Peyer's patch (tissue), 4 donors: ENCODE measurements at regions not wholly inside any gene's neighbourhood (a gene's known extent, or its start where the extent isn't known, plus 50 kb on each side); places are given as distances from the start of the nearest gene placed in this dataset.

ENCODE experiments used
- DNase-seq, 3 donors: peaks; one replicate each; pipeline ENCODE4 v3.0.0-alpha.2; 2017 to 2019
- H3K27ac ChIP-seq, 4 donors: fragments of 200-600 bp; sonication (generic); one replicate each; pipeline ENCODE4 v1.5.1; 2016 to 2019
- H3K27me3 ChIP-seq, 2 donors: fragments of 200-600 bp; sonication (generic); one replicate each; pipeline ENCODE4 v1.5.1; 2019
- H3K36me3 ChIP-seq, 3 donors: fragments of 200-600 bp; sonication (generic); one replicate each; pipeline ENCODE4 v1.5.1; 2016 to 2019
- H3K4me1 ChIP-seq, 4 donors: fragments of 200-600 bp; sonication (generic); one replicate each; pipeline ENCODE4 v1.5.1; 2016 to 2019
- H3K4me3 ChIP-seq, 4 donors: fragments of 200-600 bp; sonication (generic); 1 replicate in 3 of 4; 2 replicates in 1 of 4; pipeline ENCODE4 v1.5.1; 2016 to 2019; ENCODE audit warnings: mild to moderate bottlenecking in 1 of 4
- H3K9me3 ChIP-seq, 4 donors: fragments of 200-600 bp; sonication (generic); one replicate each; pipeline ENCODE4 v1.5.1; 2016 to 2019; ENCODE audit warnings: mild to moderate bottlenecking in 1 of 4
- CTCF ChIP-seq, 6 experiments: fragments of 450-650 bp in 4 of 6; fragments of 200-600 bp in 2 of 6; sonication (generic) in 1 of 6; IDR thresholded peaks; one replicate each; pipeline ENCODE4 v1.5.1; 2017 to 2019; ENCODE audit warnings: antibody characterized with exemption in 6 of 6, mild to moderate bottlenecking in 3 of 6, moderate library complexity in 1 of 6
- POLR2A ChIP-seq, 2 donors: fragments of 450-650 bp; IDR thresholded peaks; one replicate each; pipeline ENCODE4 v1.5.1; 2017; ENCODE audit warnings: antibody characterized with exemption in 2 of 2, mild to moderate bottlenecking in 2 of 2, moderate library complexity in 2 of 2

GRCh38 chr5:156164306-156164705 is 162.7 kb upstream of the SGCD start:
- H3K4me3 ChIP-seq = no peak overlapping the region
- TF ChIP-seq POLR2A (IDR thresholded peaks at IDR 0.05) (no peak), CTCF (IDR thresholded peaks at IDR 0.05) (no peak)
- no peaks in the 10 kb centered on the region for H3K4me1 ChIP-seq
- no peaks in the 10 kb centered on the region for H3K27me3 ChIP-seq
- H3K27ac ChIP-seq = no peak overlapping the region
- no peaks in the 10 kb centered on the region for H3K36me3 ChIP-seq
- H3K9me3 ChIP-seq = no peaks in the 10 kb centered on the region
- no peak for DNase-seq

GRCh38 chr5:156169495-156169894 is 157.5 kb upstream of the SGCD start:
- Histone ChIP-seq H3K27ac (no peak overlapping the region), H3K9me3 (no peaks in the 10 kb centered on the region), H3K4me3 (no peak overlapping the region), H3K27me3 (no peaks in the 10 kb centered on the region), H3K36me3 (no peaks in the 10 kb centered on the region), H3K4me1 (no peaks in the 10 kb centered on the region)
- TF ChIP-seq CTCF (IDR thresholded peaks at IDR 0.05) (no peak), POLR2A (IDR thresholded peaks at IDR 0.05) (no peak)
- DNase-seq = no peak

GRCh38 chr5:156170351-156170961 is 156.5 kb upstream of the SGCD start:
- DNase-seq = no peak
- no peak for TF ChIP-seq POLR2A (IDR thresholded peaks at IDR 0.05)
- no peak for TF ChIP-seq CTCF (IDR thresholded peaks at IDR 0.05)
- Histone ChIP-seq H3K27ac (no peak overlapping the region), H3K36me3 (no peaks in the 10 kb centered on the region), H3K4me3 (no peak overlapping the region), H3K27me3 (no peaks in the 10 kb centered on the region), H3K9me3 (no peaks in the 10 kb centered on the region), H3K4me1 (no peaks in the 10 kb centered on the region)

GRCh38 chr5:156174225-156174624 is 152.7 kb upstream of the SGCD start:
- no peak for DNase-seq
- no peak overlapping the region for H3K4me3 ChIP-seq
- H3K36me3 ChIP-seq = no peaks in the 10 kb centered on the region
- no peak overlapping the region for H3K27ac ChIP-seq
- no peaks in the 10 kb centered on the region for H3K9me3 ChIP-seq
- H3K27me3 ChIP-seq = no peaks in the 10 kb centered on the region
- no peaks in the 10 kb centered on the region for H3K4me1 ChIP-seq
- TF ChIP-seq CTCF (IDR thresholded peaks at IDR 0.05) (no peak), POLR2A (IDR thresholded peaks at IDR 0.05) (no peak)

- TF ChIP-seq CTCF (IDR thresholded peaks at IDR 0.05) = no peak
- TF ChIP-seq POLR2A (IDR thresholded peaks at IDR 0.05) = no peak
- no peaks in the 10 kb centered on the region for H3K36me3 ChIP-seq
- H3K4me3 ChIP-seq = no peak overlapping the region
- H3K27ac ChIP-seq = no peak overlapping the region
- H3K9me3 ChIP-seq = no peaks in the 10 kb centered on the region
- H3K4me1 ChIP-seq = no peaks in the 10 kb centered on the region
- no peak for DNase-seq
- no peaks in the 10 kb centered on the region for H3K27me3 ChIP-seq
Observed at GRCh38 chr5:156178117-156178516, 148.8 kb upstream of the SGCD start.

GRCh38 chr5:156181656-156182055 is 145.3 kb upstream of the SGCD start:
- no peak for TF ChIP-seq POLR2A (IDR thresholded peaks at IDR 0.05)
- DNase-seq = no peak

More at GRCh38 chr5:156181656-156182055, 145.3 kb upstream of the SGCD start:
- Histone ChIP-seq H3K4me3 (no peak overlapping the region), H3K27ac (no peak overlapping the region), H3K9me3 (no peaks in the 10 kb centered on the region), H3K27me3 (no peaks in the 10 kb centered on the region), H3K4me1 (no peaks in the 10 kb centered on the region), H3K36me3 (no peaks in the 10 kb centered on the region)
